Endothelial cell of umbilical vein (primary cell): ENCODE measurements at regions not wholly inside any gene's neighbourhood (a gene's known extent, or its start where the extent isn't known, plus 50 kb on each side); places are given as distances from the start of the nearest gene placed in this dataset.

Source experiments
- BruUV-seq: library from RNA; stranded (reverse); fragments of 400-500 nt; replicated peaks from 2 replicates; lab custom pipeline; 2021; lab: Mats Ljungman, UMichigan
- CTCF ChIA-PET: fragments of 300-600, 350-600 bp; sonication (Branson Sonifier 250); formaldehyde crosslinking; loops from one replicate; lab custom pipeline; 2021; ENCODE audit warnings: antibody characterized with exemption, inconsistent platforms; lab: Charles Lee
- POLR2A ChIA-PET: fragments of 300-600, 350-600 bp; sonication (Branson Sonifier 250); formaldehyde crosslinking; loops from one replicate; lab custom pipeline; 2021; ENCODE audit warnings: antibody characterized with exemption, inconsistent platforms; lab: Charles Lee
- DNase-seq: peaks from one replicate; pipeline ENCODE4 v3.0.0-alpha.2; 2011; ENCODE audit warnings: low read depth, low spot score
- FAIRE-seq: peaks from 2 replicates; lab custom pipeline; 2011; peaks lifted over from hg19 to GRCh38; lab: Jason Lieb, UNC
- H2AFZ ChIP-seq: 2 replicates; pipeline ENCODE4 v1.6.0; 2012; ENCODE audit warnings: low read depth, low read length, control low read depth, inconsistent platforms
- H3K27ac ChIP-seq: 2 replicates; pipeline ENCODE4 v1.5.1; 2011; ENCODE audit warnings: low read depth, mild to moderate bottlenecking, control low read depth, low read length, moderate library complexity; ENCODE audit not compliant: insufficient read depth
- H3K27me3 ChIP-seq, 2 experiments: 2 replicates each; pipeline versions ENCODE4 v1.6.0 to v1.6.1; 2011; ENCODE audit warnings: low read length in 2 of 2, mixed read lengths in 1 of 2; ENCODE audit not compliant: control insufficient read depth in 2 of 2, insufficient read depth in 2 of 2
- H3K36me3 ChIP-seq, 2 experiments: 2 replicates in 1 of 2; 3 replicates in 1 of 2; pipeline ENCODE4 v1.5.1; 2011; ENCODE audit warnings: low read length in 2 of 2, mild to moderate bottlenecking in 1 of 2, moderate library complexity in 1 of 2; ENCODE audit not compliant: control insufficient read depth in 2 of 2, insufficient read depth in 2 of 2; ENCODE audit errors: extremely low read depth in 1 of 2
- H3K4me1 ChIP-seq: 3 replicates; pipeline ENCODE4 v1.5.1; 2011; ENCODE audit warnings: mild to moderate bottlenecking, low read length; ENCODE audit not compliant: control insufficient read depth, insufficient read depth; ENCODE audit errors: extremely low read depth
- H3K4me2 ChIP-seq: 2 replicates; pipeline ENCODE4 v1.6.1; 2011; ENCODE audit warnings: low read length, control low read depth, mixed read lengths; ENCODE audit not compliant: insufficient read depth
- H3K4me3 ChIP-seq, 3 experiments: fragments of 200-600 bp in 1 of 3; sonication (generic), shearing (Covaris generic) in 1 of 3; replicated peaks in 1 of 3; 2 replicates each; pipeline ENCODE4 v1.5.1; 2011 to 2016; ENCODE audit warnings: control low read depth in 3 of 3, low read length in 3 of 3, mild to moderate bottlenecking in 2 of 3, inconsistent platforms in 1 of 3, low read depth in 1 of 3, moderate library complexity in 1 of 3; ENCODE audit not compliant: insufficient read depth in 1 of 3
- H3K79me2 ChIP-seq: 2 replicates; pipeline ENCODE4 v1.6.0; 2012; ENCODE audit warnings: low read length, inconsistent platforms; ENCODE audit not compliant: control insufficient read depth, insufficient read depth
- H3K9ac ChIP-seq: replicated peaks from 2 replicates; pipeline ENCODE3; 2011; ENCODE audit warnings: low read length, control low read depth; ENCODE audit not compliant: insufficient read depth; ENCODE audit errors: extremely low read depth
- H3K9me1 ChIP-seq: replicated peaks from 3 replicates; pipeline ENCODE4 v1.6.0; 2011; ENCODE audit warnings: mild to moderate bottlenecking, low read length; ENCODE audit not compliant: control insufficient read depth, insufficient read depth; ENCODE audit errors: extremely low read depth
- H3K9me3 ChIP-seq: replicated peaks from 2 replicates; pipeline ENCODE4 v1.5.1; 2012; ENCODE audit warnings: low read length, inconsistent platforms; ENCODE audit not compliant: control insufficient read depth, insufficient read depth
- H4K20me1 ChIP-seq: replicated peaks from 2 replicates; pipeline ENCODE3; 2011; ENCODE audit warnings: mild to moderate bottlenecking, low read length; ENCODE audit not compliant: control insufficient read depth, insufficient read depth; ENCODE audit errors: extremely low read depth
- CTCF ChIP-seq, 2 donors: IDR thresholded peaks; 1 replicate in 1 of 2; 2 replicates in 1 of 2; pipeline ENCODE4 v1.5.1; 2011; ENCODE audit warnings: low read length in 2 of 2, mild to moderate bottlenecking in 2 of 2, moderate library complexity in 2 of 2, control low read depth in 1 of 2, inconsistent platforms in 1 of 2, low read depth in 1 of 2; ENCODE audit not compliant: insufficient read depth in 1 of 2; ENCODE audit errors: extremely low read depth in 1 of 2
- EZH2 ChIP-seq: IDR thresholded peaks from 2 replicates; pipeline ENCODE4 v1.6.1; 2012; ENCODE audit warnings: borderline replicate concordance, low read depth, mild to moderate bottlenecking, moderate library complexity, low read length, inconsistent platforms; ENCODE audit not compliant: severe bottlenecking
- JUN ChIP-seq: IDR thresholded peaks from 2 replicates; pipeline ENCODE4 v1.6.1; 2011; ENCODE audit warnings: borderline replicate concordance, low read depth; ENCODE audit not compliant: insufficient read length, insufficient read depth
- POLR2A ChIP-seq: IDR thresholded peaks from 2 replicates; pipeline ENCODE4 v1.6.1; 2012; ENCODE audit warnings: low read depth, mild to moderate bottlenecking, control low read depth, low read length
- dilution Hi-C: fragments of 300-500 bp; cut with MboI; formaldehyde crosslinking; loops from one replicate; pipeline ENCODE4 v1.15.0; 2019; ENCODE audit warnings: low sequenced_read_pairs; ENCODE audit not compliant: extremely low pct_ligation_motif_present
- intact Hi-C: fragments of 100-400 bp; cut with micrococcal nuclease; formaldehyde crosslinking; loops from one replicate; pipeline ENCODE4 v1.10.0; 2022

DNA sequence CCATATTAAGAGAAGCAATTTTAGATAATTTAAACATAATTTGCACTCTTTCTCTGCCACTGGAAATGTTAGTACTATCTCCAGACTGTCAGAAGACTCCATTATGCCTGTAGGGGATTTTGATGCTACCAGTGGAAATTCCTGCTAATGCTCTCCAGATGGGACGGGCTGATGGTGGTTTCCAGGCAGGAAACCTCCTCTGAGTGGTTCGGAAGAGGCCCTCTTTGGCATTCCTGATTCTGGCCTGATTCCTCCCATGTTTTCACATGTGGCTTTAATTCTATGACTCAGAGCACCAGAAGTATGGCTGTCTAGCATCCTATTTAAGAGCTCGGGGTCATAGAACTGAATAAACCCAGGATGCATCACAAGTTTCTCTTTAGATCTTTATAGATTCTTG lies 70.9 kb upstream of the ST6GAL2 start:
- Histone ChIP-seq H3K36me3 (no peaks in the 10 kb centered on the region), H4K20me1 (no peaks in the 10 kb centered on the region), H2AFZ (no peak overlapping the region), H3K9me3 (no peaks in the 10 kb centered on the region), H3K4me2 (no peak overlapping the region), H3K79me2 (no peaks in the 10 kb centered on the region), H3K9ac (no peak overlapping the region), H3K9me1 (no peaks in the 10 kb centered on the region), H3K27me3 (no peaks in the 10 kb centered on the region), H3K27ac (no peak overlapping the region), H3K4me1 (no peaks in the 10 kb centered on the region), H3K4me3 (no peak overlapping the region)
- ChIA-PET CTCF (no interaction called here), POLR2A (no interaction called here)
- TF ChIP-seq POLR2A (no peak), JUN (no peak)
- no peak for DNase-seq
- intact Hi-C loops (no loop called here), dilution Hi-C loops (no loop called here)
- BruUV-seq = no TSS peak
- no peak for FAIRE-seq

DNA sequence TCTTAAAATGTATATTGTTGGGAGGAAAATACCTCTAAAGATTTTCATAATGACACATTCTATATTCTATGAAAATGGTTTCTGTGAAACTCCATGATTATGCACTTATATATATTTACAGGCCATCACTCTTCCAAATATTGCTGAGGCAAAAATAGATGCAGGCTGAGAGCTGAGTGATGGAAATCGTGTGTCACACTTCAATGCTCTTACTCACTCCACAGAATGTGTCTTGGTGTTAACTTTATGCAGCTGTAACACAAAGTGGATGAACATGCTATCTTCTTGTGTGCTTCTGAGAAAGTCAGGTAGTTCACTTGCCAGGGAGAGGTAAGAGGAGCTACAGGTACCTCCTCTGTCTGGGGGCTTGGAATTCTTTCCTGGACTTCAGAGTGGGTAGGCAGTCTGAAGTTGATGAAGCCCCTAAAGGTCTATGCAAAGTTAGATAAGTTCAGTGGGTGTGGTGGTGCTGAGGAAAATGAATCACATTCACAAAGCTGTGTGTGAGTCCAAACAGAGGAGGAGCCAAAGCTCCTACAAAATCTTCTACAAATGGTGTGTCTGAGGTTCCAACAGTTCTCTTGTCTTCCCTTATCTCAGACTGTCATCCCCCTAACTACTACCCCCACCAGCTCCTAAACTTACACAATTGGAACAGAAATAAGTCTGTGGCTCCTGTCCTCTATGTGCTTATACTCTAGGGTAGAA lies 74.2 kb upstream of the ST6GAL2 start:
- Histone ChIP-seq H3K79me2 (no peaks in the 10 kb centered on the region), H3K27me3 (no peaks in the 10 kb centered on the region), H3K9me1 (no peaks in the 10 kb centered on the region), H3K9me3 (no peaks in the 10 kb centered on the region), H3K4me2 (no peak overlapping the region), H3K36me3 (no peaks in the 10 kb centered on the region), H2AFZ (no peak overlapping the region), H3K27ac (no peak overlapping the region), H4K20me1 (no peaks in the 10 kb centered on the region), H3K9ac (no peak overlapping the region), H3K4me3 (no peak overlapping the region), H3K4me1 (no peaks in the 10 kb centered on the region)
- TF ChIP-seq EZH2 (no peak), CTCF (IDR thresholded peaks at IDR 0.05; ENCODE audit: extremely low read depth in 1 of 2, insufficient read depth in 1 of 2, low read depth in 1 of 2, low read length in 2 of 2) (no peak)
- dilution Hi-C loops (no loop called here), intact Hi-C loops (no loop called here)
- no peak for DNase-seq
- ChIA-PET CTCF (no interaction called here), POLR2A (no interaction called here)
- BruUV-seq = no TSS peak
- FAIRE-seq = no peak
